Fibroblast of peridontal ligament (primary cell): ENCODE measurements at regions not wholly inside any gene's neighbourhood (a gene's known extent, or its start where the extent isn't known, plus 50 kb on each side); places are given as distances from the start of the nearest gene placed in this dataset.

Experiments used
- DNase-seq: peaks from one replicate; pipeline ENCODE4 v3.0.0-alpha.2; 2010; ENCODE audit errors: extremely low read depth

- peak; percentile 50 for DNase-seq
Observed at GRCh38 chr18:72470391-72470790, 73.8 kb downstream of the CBLN2 start.

- DNase-seq, result no peak
Observed at GRCh38 chr18:72468021-72468710, 76.0 kb downstream of the CBLN2 start.

- peak; percentile 62 for DNase-seq
Observed at GRCh38 chr18:72460210-72460680, 83.9 kb downstream of the CBLN2 start.

- peak; percentile 27 for DNase-seq
Observed at GRCh38 chr18:72458271-72458670, 85.9 kb downstream of the CBLN2 start.

GRCh38 chr18:72456802-72457201 lies 87.3 kb downstream of the CBLN2 start:
- peak; percentile 76 for DNase-seq

- DNase-seq, result no peak
Observed at GRCh38 chr18:72452328-72452727, 91.8 kb downstream of the CBLN2 start.

GRCh38 chr18:72444798-72445155 lies 99.4 kb downstream of the CBLN2 start:
- DNase-seq, result no peak

GRCh38 chr18:72444111-72444797 lies 99.9 kb downstream of the CBLN2 start:
- DNase-seq, result no peak

- peak; percentile 29 for DNase-seq
Observed at GRCh38 chr18:72436401-72436800, 107.7 kb downstream of the CBLN2 start.

- DNase-seq, result no peak
Observed at GRCh38 chr18:72433756-72434155, 110.4 kb downstream of the CBLN2 start.

- DNase-seq, result peak; percentile 40
Observed at GRCh38 chr18:72427721-72428120, 116.4 kb downstream of the CBLN2 start.

- DNase-seq, result peak; percentile 17
Observed at GRCh38 chr18:72419914-72420313, 124.2 kb downstream of the CBLN2 start.

GRCh38 chr18:72412927-72413326 lies 131.2 kb downstream of the CBLN2 start:
- peak; percentile 20 for DNase-seq

- no peak for DNase-seq
Observed at GRCh38 chr18:72411261-72411660, 132.9 kb downstream of the CBLN2 start.

- DNase-seq, result no peak
Observed at GRCh38 chr18:72410399-72410798, 133.7 kb downstream of the CBLN2 start.

GRCh38 chr18:72409903-72410302 lies 134.2 kb downstream of the CBLN2 start:
- DNase-seq, result peak; percentile 16

- peak; percentile 15 for DNase-seq
Observed at GRCh38 chr18:72407048-72407447, 137.1 kb downstream of the CBLN2 start.

- no peak for DNase-seq
Observed at GRCh38 chr18:72391951-72392350, 152.2 kb downstream of the CBLN2 start.

GRCh38 chr18:72391427-72391826 lies 152.7 kb downstream of the CBLN2 start:
- no peak for DNase-seq

GRCh38 chr18:72378016-72378415 lies 166.1 kb downstream of the CBLN2 start:
- DNase-seq, result no peak

GRCh38 chr18:72376256-72376655 lies 167.9 kb downstream of the CBLN2 start:
- DNase-seq, result no peak

- DNase-seq, result peak; percentile 58
Observed at GRCh38 chr18:72375618-72376017, 168.5 kb downstream of the CBLN2 start.

GRCh38 chr18:72372076-72372475 lies 172.1 kb downstream of the CBLN2 start:
- DNase-seq, result no peak
